ENCODE measurements at regions not wholly inside any gene's neighbourhood (a gene's known extent, or its start where the extent isn't known, plus 50 kb on each side); places are given as distances from the start of the nearest gene placed in this dataset.

GRCh38 chr19:5205381-5205780 is 135.2 kb downstream of the PTPRS start:
- Histone ChIP-seq H3K36me3 (peaks cover 0 to 10% (median 4%) of the 10 kb centered on the region in 3 donors), H3K4me1 (no peaks in the 10 kb centered on the region), H3K27me3 (no peaks in the 10 kb centered on the region), H3K4me3 (no peak overlapping the region), H3K27ac (no peak overlapping the region), H3K9me3 (no peaks in the 10 kb centered on the region)
- WGBS, 2 donors = 92 to 96% methylated on average over 13 of the region's 13 CpGs
- DNase-seq = no peak
- no peak for TF ChIP-seq CTCF (IDR thresholded peaks at IDR 0.05)
- peak in 1 of 4 donors; percentile 28 for ATAC-seq
- FAIRE-seq = no peak
- intact Hi-C loops (cut with DNase I) = no loop called here

DNA sequence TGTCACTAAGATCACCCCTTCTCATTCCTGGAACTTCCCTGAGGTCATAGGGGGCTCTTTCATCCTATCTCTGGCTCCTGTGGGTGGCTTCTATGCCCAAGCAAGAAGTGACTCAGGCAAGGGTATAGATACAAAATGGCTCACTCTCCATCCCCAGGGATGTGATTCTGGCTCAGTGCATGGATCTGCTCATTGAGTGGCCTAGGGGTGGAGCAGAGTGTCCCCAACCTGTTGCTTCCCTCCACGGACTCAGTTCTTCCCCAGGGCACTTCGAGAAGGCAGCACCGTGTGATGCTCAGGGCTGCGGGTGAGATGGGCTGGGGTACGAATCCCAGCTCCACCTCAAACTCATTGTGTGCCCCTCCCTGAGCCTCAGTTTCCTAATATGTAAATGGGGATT is 136.4 kb downstream of the PTPRS start:
- intact Hi-C loops (cut with DNase I) = no loop called here
- Histone ChIP-seq H3K27me3 (no peaks in the 10 kb centered on the region), H3K4me1 (no peaks in the 10 kb centered on the region), H3K36me3 (peaks cover 0 to 4% (median 3%) of the 10 kb centered on the region in 3 donors), H3K4me3 (no peak overlapping the region), H3K27ac (no peak overlapping the region), H3K9me3 (no peaks in the 10 kb centered on the region)
- ATAC-seq (peak in 1 of 4 donors; percentile 34), FAIRE-seq (no peak), DNase-seq (no peak)
- WGBS, 2 donors = 95 to 100% methylated on average over 5 of the region's 5 CpGs
- no peak for TF ChIP-seq CTCF (IDR thresholded peaks at IDR 0.05)
